ENCODE measurements at regions not wholly inside any gene's neighbourhood (a gene's known extent, or its start where the extent isn't known, plus 50 kb on each side); places are given as distances from the start of the nearest gene placed in this dataset.

DNA sequence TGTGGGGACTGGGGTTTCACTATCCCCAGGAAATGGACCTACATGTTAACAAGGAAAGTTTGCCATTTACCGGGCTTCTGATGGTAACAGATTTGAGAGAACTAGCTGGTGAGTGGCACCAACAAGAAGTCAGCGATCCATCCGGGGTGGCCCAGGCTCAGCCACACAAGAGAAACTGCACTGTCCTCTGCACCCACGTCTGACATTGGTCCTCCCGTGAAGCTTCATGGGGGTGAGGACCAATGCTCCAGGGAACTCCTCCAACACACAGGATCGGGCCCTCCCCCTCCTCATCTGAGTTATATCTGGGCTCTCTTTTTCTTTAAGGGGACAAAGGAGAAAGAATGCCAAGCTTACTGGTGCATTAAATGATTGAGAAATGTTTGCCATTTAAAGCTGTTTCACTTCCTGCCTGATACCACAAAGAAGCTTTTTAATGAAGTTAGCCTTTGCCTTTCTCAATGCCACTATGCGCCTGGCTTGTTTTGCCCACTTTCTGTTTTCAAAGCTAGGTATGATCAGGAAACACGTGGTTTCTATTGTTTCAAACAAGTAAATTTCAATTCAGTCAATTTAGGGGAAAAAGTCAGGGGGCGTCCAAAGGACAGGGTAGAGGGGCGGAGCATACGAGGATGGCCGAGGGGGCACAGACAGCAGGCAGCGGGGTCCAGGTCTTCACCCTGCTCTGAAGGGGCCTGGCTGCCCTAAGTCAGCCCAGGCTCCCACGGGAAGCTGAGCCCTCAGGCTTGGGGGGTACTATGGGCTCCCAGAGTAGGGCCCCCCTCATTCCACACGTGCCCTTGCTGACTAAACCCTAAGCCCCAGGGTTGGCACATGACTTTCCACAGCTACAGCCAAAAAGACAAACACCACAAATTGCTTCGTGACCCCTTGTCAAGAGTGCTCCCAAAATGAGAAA is 204.0 kb upstream of the ID2 start:
- TF ChIP-seq, protein P1, sequence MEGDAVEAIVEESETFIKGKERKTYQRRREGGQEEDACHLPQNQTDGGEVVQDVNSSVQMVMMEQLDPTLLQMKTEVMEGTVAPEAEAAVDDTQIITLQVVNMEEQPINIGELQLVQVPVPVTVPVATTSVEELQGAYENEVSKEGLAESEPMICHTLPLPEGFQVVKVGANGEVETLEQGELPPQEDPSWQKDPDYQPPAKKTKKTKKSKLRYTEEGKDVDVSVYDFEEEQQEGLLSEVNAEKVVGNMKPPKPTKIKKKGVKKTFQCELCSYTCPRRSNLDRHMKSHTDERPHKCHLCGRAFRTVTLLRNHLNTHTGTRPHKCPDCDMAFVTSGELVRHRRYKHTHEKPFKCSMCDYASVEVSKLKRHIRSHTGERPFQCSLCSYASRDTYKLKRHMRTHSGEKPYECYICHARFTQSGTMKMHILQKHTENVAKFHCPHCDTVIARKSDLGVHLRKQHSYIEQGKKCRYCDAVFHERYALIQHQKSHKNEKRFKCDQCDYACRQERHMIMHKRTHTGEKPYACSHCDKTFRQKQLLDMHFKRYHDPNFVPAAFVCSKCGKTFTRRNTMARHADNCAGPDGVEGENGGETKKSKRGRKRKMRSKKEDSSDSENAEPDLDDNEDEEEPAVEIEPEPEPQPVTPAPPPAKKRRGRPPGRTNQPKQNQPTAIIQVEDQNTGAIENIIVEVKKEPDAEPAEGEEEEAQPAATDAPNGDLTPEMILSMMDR (conservative IDR thresholded peaks at IDR 0.05; ENCODE audit: low read length), result no peak
- no peak for TF ChIP-seq EZH2phosphoT487 (IDR thresholded peaks at IDR 0.05; ENCODE audit: borderline replicate concordance)

Data from Loucy (cell line).